C4-2B (cell line): ENCODE measurements at regions not wholly inside any gene's neighbourhood (a gene's known extent, or its start where the extent isn't known, plus 50 kb on each side); places are given as distances from the start of the nearest gene placed in this dataset.

Experiments used
- ZFX ChIP-seq: fragments of 450-650 bp; IDR thresholded peaks from 2 replicates; pipeline ENCODE4 v1.6.1; 2017
- TF ChIP-seq, protein P1 (sequence below): fragments of 450-650 bp; conservative IDR thresholded peaks from 2 replicates; pipeline ENCODE4 v1.5.1; 2017; ENCODE audit warnings: mild to moderate bottlenecking

DNA sequence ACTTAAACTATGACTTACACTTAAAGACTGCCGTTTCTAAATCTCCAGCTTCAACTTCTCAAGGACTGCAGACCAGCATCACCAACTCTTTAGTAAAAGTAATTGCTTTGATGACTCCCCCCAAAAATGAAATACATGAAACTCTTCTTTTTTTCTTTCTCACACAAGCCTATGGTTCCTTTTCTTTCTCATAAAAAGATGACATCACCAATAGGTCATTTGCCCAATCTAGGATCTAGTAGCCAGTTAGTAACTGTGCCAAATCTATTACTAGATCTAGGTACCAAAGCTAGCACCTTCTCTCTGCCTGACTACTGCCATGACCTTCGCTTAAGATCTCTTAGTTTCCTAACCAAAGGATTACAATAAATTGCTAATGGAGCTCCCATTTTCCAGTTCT lies 1266.0 kb upstream of the ADGRL4 start:
- TF ChIP-seq, protein P1, sequence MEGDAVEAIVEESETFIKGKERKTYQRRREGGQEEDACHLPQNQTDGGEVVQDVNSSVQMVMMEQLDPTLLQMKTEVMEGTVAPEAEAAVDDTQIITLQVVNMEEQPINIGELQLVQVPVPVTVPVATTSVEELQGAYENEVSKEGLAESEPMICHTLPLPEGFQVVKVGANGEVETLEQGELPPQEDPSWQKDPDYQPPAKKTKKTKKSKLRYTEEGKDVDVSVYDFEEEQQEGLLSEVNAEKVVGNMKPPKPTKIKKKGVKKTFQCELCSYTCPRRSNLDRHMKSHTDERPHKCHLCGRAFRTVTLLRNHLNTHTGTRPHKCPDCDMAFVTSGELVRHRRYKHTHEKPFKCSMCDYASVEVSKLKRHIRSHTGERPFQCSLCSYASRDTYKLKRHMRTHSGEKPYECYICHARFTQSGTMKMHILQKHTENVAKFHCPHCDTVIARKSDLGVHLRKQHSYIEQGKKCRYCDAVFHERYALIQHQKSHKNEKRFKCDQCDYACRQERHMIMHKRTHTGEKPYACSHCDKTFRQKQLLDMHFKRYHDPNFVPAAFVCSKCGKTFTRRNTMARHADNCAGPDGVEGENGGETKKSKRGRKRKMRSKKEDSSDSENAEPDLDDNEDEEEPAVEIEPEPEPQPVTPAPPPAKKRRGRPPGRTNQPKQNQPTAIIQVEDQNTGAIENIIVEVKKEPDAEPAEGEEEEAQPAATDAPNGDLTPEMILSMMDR = no peak
- no peak for TF ChIP-seq ZFX
